ENCODE measurements at regions not wholly inside any gene's neighbourhood (a gene's known extent, or its start where the extent isn't known, plus 50 kb on each side); places are given as distances from the start of the nearest gene placed in this dataset.

GRCh38 chr5:145704724-145705123 lies 130.4 kb downstream of the PRELID2 start:
- TF ChIP-seq CTCF (conservative IDR thresholded peaks at IDR 0.05) (no peak), EZH2 (IDR thresholded peaks at IDR 0.05; ENCODE audit: low read depth) (no peak)
